NCI-H1105 treated with DMSO at 0.1 percent for 48 hours (cell line): ENCODE measurements at regions not wholly inside any gene's neighbourhood (a gene's known extent, or its start where the extent isn't known, plus 50 kb on each side); places are given as distances from the start of the nearest gene placed in this dataset.

Experiments used
- DNase-seq: peaks from one replicate; lab custom pipeline; 2025; lab: John Stamatoyannopoulos, UW

DNA sequence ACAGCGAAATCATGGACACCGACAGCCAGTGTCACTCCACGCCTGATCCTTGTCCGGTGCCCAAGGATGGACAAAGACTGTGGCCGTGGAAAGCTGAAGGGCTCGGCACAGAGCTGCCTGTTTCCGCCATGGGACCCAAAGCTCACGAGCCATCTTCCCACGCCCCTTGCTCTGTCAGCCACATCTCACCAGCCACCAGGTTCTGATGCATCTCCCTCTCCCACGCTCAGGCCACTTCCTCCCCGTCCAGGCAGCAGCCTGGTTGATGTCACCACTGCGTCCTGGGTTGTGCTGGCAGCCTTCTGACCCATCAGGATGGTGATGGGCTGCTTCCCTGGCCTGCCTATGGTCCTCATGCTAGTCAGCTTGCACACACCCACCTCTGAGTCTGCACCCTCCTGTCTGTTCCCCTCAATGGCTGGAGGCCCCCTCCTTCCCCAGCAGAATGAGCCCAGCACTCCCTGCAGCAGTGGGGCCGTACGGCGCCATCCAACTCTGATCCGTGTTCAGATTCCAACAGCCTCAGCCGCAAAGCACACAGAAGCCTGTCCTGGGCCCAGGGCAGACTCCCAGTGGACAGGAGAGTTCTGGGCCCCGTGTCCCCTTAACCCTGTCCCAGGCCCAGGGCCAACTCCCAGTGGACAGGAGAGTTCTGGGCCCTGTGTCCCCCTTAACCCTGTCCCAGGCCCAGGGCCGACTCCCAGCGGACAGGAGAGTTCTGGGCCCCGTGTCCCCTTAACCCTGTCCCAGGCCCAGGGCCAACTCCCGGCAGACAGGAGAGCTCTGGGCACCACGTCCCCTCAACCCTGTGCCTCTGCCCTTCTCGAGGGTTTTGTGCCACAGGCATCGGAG is 259.5 kb downstream of the BRD1 start:
- no peak for DNase-seq

GRCh38 chr22:49566693-49567092 is 261.0 kb downstream of the BRD1 start:
- no peak for DNase-seq

DNA sequence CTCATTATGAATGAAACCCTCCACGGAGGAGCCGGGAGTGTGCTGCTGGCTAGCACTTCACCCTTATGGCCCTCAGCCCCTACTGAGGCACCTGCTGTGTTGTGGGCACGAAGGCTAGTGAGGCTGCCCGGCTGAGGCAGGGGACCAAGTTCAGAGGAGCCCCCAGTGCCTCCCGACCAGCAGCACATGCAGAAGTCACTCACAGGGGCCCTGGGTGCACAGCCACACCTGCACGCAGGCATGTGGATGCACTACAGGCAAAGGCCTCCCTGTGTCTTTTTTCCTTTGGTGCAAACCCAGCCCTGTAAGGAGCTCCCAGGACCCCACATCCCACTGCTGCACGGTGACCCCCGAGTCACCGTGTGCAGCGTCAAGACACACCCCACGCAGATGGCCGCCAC is 261.5 kb downstream of the BRD1 start:
- no peak for DNase-seq

DNA sequence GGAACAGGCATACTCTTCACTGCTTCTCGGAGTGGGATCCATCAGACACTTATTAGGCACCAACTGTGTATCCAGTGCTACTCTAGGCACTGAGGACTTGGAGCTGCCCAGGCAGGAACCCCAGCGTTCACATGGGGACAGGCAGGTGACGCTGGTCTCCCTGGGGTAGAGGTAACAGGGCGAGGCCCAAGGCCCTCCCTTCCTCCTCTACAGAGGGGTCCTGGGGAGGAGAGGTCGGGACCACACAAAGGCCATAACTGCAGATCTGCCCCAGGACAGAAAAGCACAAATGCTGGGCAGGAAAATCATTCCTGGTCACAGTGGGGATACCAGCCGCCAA is 262.2 kb downstream of the BRD1 start:
- DNase-seq = no peak

- no peak for DNase-seq
These were observed 262.8 kb downstream of the BRD1 start for GRCh38 chr22:49564666-49565515.

DNA sequence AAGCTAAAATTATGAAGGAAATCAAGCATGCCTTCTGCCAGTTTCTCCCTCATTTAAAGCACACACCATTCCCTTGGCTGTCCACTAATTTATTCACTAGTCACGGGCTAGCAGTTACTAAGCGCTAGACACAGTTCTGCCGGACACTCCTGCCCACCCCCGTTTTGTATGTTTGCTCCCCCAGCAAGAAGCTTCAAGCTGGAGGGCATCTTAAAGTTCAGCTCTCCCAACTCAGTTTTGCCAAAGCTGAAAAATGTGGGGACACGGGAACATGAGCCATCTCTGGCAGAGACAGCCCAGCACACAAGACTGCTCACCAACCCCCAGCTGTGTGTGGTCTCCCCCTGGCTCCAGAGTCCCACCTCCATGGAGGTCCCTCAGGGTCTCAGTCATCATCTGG is 263.6 kb downstream of the BRD1 start:
- no peak for DNase-seq

- no peak for DNase-seq
These were observed 264.9 kb downstream of the BRD1 start for GRCh38 chr22:49562685-49563249.

DNA sequence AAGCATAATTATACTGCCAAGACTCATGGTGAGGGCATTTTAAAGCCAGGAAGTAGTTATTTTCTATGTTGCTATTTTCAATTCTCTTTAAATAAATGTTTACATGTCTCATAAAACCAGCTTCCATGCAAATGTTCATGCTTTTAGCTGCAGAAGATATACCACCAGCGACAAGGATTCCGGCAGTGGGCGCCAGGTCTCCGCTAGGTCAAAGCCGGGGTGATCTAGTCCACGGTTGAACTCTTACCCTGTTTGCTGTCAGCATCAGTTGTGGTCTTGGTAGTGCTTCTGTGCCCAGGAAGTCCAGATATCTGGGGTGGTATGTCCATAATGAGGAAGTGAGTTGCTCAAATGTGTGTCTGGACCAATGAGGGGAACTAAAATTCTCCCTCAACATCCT is 265.7 kb downstream of the BRD1 start:
- DNase-seq = no peak

DNA sequence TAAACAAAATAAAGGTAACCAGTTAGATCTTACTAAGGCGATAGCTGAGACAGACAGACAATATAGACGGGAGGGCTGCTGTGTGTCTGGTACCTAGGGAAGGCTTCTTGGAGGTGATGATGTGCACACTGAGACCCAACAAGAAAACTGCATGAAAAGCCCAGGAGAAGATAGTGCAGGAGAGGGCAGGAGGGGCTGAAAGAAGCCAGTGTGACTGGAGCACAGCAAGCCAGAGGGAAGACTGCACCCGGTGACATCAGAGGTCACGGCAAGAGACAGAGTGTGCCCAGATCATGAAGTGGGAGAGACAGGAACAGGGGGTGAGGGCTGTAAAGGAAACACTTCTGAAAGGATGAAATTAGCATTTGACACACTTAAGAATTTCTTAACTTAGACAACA is 266.3 kb downstream of the BRD1 start:
- no peak for DNase-seq

DNA sequence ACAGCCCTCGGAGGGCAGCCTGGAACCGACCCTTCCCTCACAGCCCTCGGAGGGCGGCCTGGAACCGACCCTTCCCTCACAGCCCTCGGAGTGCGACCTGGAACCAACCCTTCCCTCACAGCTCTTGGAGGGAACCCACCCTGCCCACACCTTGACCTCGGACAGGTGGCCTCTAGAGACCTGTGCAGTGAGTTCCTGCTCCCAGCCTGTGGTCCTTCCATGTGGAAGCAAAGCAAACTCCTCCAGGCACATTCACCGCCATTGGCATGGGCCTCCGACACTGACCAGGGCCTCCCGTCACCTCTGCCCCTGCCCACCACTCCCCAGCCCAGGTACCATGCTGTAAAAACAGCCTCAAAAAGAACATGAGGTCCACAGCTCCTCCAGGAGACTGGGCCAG is 272.1 kb downstream of the BRD1 start:
- DNase-seq = no peak

DNA sequence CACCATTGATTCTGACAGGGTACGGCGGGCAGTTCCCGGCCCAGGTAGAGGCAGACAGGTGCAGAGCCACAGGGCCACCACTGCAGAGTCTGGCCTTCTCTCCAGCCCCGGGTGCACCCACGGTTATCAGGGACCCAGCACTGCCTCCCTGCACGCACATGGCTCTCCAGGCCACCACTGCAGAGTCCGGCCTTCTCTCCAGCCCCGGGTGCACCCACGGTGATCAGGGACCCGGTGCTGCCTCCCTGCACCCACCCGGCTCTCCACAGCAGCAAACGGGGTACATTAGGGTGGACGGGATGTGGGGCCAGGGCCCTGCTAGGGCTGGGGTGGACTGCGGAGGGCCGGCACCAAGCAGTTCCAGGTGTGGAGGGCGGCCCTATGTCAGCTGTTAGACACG is 272.9 kb downstream of the BRD1 start:
- DNase-seq = no peak

DNA sequence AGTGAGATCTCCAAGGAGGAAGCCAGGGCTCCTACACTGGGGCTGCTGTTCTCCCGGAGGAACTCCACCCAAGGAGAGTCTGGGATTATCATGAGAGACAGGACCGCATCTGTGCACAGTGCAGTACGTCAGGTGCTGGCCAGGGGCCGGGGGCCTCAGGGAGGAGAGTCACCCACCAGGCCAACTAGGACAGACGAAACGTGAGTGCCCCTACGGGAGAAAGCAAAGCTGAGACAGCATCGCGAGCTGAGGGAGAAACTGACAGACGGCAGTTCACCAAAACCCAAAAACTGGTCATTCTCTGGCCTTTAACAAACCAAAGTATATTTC is 273.4 kb downstream of the BRD1 start:
- DNase-seq = no peak

DNA sequence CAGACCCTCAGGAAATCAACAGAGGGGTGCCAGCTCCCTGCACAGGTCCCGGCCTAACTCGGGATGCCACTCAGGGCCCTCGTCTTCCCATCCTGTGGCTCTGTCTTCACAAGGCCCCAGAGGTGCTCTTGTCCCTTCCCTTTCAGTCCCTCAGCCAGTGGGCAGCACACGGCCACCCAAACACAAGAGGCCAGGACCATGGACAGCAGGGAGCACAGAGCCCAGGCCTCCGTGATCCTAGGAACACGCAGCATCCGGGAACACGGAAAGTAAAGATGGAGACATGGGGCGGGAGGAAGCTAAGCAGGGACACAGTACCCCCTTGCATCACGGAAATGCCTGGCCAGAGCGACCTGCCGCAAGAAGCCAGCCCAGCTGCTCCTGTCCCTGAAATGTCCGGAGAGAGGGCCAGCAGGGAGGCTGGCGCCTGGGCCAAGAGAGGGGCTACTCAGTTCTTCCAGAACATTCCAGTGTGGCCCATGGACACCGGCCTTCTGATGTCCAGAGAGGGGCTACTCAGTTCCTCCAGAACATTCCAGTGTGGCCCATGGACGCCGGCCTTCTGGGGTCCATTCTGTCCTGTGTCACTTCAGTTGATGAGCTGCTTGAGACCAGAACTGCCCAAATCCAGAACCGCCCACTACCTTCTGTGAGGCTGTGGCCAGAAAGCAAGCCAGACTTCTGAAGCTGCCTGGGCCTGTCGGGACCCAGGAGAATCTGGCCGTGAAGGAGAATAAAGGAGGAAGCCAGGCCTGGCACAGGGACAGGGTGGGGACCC is 274.0 kb downstream of the BRD1 start:
- DNase-seq = no peak

- no peak for DNase-seq
These were observed 274.6 kb downstream of the BRD1 start for GRCh38 chr22:49553076-49553475.

DNA sequence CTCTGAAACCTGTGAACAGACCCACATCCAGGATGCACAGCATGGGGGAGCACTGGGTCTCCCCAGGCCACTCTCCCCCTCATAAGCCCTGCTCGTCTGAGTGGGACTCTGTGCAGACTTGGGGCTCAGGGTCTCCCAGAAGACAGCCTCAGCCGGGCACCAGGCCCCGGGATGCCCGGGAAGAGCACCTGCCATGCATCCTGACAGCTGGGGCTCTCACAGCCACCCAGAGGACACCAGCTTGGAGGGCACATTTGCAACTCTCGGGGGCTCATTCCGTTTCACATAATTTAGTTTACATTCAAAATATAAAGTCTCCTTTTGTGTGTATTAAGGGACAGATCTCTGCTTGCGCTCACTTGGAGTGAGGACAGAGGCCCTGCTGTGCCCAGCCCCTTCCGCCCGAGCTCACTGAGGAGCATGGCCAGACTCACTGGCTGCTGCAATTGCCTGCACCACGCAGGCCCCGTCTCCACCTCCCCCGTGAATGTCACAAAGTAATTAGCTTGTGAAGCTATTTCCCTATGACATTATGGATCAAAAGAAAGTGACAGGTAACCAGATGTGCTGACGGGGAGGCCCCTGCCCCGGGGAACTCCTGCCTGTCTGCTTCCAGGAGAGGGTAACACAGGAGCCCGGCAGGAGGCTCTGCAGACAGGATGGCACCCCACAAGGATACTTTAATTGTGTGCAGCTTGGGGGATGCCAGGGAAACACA is 275.6 kb downstream of the BRD1 start:
- no peak for DNase-seq

- no peak for DNase-seq
These were observed 276.2 kb downstream of the BRD1 start for GRCh38 chr22:49551446-49551845.

GRCh38 chr22:49550766-49551362 is 276.8 kb downstream of the BRD1 start:
- no peak for DNase-seq

- no peak for DNase-seq
These were observed 277.6 kb downstream of the BRD1 start for GRCh38 chr22:49550141-49550430.

GRCh38 chr22:49549256-49550140 is 278.2 kb downstream of the BRD1 start:
- peak; percentile 79 for DNase-seq

DNA sequence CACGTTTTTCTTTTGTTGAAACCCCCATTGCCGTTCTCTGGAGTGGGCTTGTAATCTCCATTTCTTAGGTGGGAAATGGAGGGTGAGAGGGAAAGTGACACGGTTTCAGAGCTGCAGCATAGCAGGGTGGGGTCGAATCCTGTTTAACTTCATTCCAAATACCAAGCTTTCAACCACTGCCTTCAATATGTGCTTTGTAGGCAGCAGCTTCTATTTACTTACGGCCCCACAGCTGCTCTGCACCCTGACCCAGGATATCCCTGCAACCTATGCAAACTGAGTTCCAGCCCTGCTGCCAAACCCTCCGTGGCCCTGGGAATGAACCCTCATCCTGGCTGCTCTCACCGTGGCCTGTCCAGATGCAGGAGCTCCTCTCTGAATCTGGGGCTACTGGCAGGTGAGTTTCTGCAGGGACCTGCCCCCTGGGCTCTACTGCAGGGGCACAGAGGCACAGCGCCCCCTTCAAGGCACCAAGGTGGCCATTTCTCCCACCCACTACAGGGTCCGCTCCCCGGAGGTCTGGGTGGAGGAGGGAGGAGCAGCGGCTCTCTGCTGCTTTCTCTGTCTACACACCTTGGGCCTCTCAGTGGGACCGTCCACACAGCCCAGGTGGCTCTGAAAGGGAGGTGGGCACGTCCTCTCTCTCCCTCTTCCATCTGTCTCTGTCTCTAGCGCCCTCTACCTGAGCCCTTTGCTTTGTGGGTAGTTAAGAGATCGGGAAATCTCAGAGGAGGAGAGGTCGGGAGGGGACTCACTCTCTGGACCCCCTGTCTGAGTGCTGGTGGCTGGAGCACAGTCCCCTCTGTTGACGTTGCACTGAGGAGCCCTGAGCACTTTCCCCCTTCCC is 279.1 kb downstream of the BRD1 start:
- DNase-seq = no peak
